Vagina (tissue), 2 donors: ENCODE measurements at regions not wholly inside any gene's neighbourhood (a gene's known extent, or its start where the extent isn't known, plus 50 kb on each side); places are given as distances from the start of the nearest gene placed in this dataset.

Source experiments
- DNase-seq, 2 donors: peaks; one replicate each; pipeline ENCODE4 v3.0.0-alpha.2; 2017; ENCODE audit errors: extremely low spot score in 2 of 2
- H3K27ac ChIP-seq: fragments of 200-600 bp; sonication (generic); one replicate; pipeline ENCODE4 v1.5.1; 2019
- H3K27me3 ChIP-seq: fragments of 200-600 bp; sonication (generic); one replicate; pipeline ENCODE4 v1.5.1; 2019
- H3K36me3 ChIP-seq, 2 donors: fragments of 200-600 bp; sonication (generic); one replicate each; pipeline ENCODE4 v1.5.1; 2017 to 2019
- H3K4me1 ChIP-seq: fragments of 200-600 bp; sonication (generic); one replicate; pipeline ENCODE4 v1.5.1; 2019
- H3K4me3 ChIP-seq, 2 donors: fragments of 200-600 bp; sonication (generic); 1 replicate in 1 of 2; 2 replicates in 1 of 2; pipeline ENCODE4 v1.5.1; 2016 to 2019
- H3K9me3 ChIP-seq: fragments of 200-600 bp; sonication (generic); one replicate; pipeline ENCODE4 v1.5.1; 2019
- POLR2A ChIP-seq, 2 donors: fragments of 450-650 bp; IDR thresholded peaks; one replicate each; pipeline ENCODE4 v1.6.1; 2017; ENCODE audit warnings: antibody characterized with exemption in 2 of 2, mild to moderate bottlenecking in 2 of 2, moderate library complexity in 2 of 2
- POLR2AphosphoS5 ChIP-seq, 2 donors: sonication (generic); formaldehyde crosslinking; IDR thresholded peaks; one replicate each; pipeline ENCODE4 v1.9.0; 2017; ENCODE audit warnings: antibody characterized with exemption in 2 of 2, mild to moderate bottlenecking in 2 of 2, low read depth in 1 of 2; ENCODE audit not compliant: insufficient read depth in 1 of 2
- intact Hi-C: fragments of 100-400 bp; cut with DNase I; formaldehyde crosslinking; loops from one replicate; pipeline ENCODE4 v1.15.1; 2023
- TF ChIP-seq, protein P1 (sequence below), 3 experiments: fragments of 450-650 bp in 2 of 3; fragments of 200-600 bp in 1 of 3; sonication (generic) in 1 of 3; IDR thresholded peaks; one replicate each; pipeline ENCODE4 v1.5.1; 2017 to 2019; ENCODE audit warnings: antibody characterized with exemption in 3 of 3, mild to moderate bottlenecking in 2 of 3, moderate library complexity in 2 of 3

DNA sequence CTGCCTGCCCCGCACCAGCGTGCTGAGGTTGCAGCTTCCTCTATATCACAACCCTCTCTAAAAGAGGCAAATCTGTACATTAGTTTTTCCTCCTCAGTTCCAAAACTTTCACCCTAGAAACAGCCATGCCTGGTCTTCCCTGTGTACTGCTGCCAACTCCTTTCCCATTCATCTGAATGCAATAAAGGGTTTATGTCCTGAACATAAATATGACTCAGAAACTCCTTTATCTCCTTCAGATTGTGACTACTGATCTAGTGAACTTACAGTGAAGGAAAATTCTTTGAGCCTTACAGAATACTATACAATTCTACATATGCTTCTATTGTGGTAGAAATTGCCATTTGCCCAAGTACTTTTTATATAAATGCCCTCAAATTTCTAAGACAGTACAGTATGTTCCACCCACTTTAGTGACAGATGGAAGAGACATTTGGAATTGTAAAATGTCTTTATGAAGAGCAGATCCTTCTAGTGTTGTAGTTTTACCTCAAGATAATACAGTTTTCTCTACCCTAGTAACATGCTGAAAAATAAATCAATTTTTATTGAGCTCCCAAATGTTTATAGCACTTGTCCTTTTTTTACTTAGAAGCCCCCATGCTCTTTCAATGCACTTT lies 345.1 kb upstream of the SNX7 start:
- intact Hi-C loops, result no loop called here
- TF ChIP-seq, protein P1, sequence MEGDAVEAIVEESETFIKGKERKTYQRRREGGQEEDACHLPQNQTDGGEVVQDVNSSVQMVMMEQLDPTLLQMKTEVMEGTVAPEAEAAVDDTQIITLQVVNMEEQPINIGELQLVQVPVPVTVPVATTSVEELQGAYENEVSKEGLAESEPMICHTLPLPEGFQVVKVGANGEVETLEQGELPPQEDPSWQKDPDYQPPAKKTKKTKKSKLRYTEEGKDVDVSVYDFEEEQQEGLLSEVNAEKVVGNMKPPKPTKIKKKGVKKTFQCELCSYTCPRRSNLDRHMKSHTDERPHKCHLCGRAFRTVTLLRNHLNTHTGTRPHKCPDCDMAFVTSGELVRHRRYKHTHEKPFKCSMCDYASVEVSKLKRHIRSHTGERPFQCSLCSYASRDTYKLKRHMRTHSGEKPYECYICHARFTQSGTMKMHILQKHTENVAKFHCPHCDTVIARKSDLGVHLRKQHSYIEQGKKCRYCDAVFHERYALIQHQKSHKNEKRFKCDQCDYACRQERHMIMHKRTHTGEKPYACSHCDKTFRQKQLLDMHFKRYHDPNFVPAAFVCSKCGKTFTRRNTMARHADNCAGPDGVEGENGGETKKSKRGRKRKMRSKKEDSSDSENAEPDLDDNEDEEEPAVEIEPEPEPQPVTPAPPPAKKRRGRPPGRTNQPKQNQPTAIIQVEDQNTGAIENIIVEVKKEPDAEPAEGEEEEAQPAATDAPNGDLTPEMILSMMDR (IDR thresholded peaks at IDR 0.05), result no peak
- TF ChIP-seq POLR2AphosphoS5 (IDR thresholded peaks at IDR 0.05; ENCODE audit: insufficient read depth in 1 of 2, low read depth in 1 of 2), result no peak
- no peak for TF ChIP-seq POLR2A (IDR thresholded peaks at IDR 0.05)
- Histone ChIP-seq H3K4me3 (no peak overlapping the region), H3K9me3 (no peaks in the 10 kb centered on the region), H3K27ac (no peak overlapping the region), H3K27me3 (no peaks in the 10 kb centered on the region), H3K4me1 (no peaks in the 10 kb centered on the region), H3K36me3 (no peaks in the 10 kb centered on the region)
- no peak for DNase-seq

DNA sequence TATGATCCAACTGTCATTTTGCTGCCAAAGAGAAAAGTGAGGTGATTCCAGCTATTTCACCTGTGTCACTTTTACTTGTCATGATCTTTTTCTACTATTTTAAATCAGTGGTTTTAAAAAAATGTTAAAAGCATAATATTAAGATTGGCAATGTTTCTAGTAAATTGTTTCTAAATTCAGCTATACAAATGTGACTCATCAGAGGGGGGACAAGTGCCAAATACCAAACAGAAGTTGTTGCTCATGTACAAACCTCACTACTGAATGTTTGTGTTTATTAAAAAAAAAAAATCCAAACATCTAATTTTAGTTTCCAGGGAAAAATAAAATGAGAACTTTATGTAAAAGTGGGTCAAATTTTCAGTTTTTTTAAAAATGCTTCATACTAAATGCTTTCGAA lies 346.2 kb upstream of the SNX7 start:
- Histone ChIP-seq H3K9me3 (no peaks in the 10 kb centered on the region), H3K27me3 (no peaks in the 10 kb centered on the region), H3K4me3 (no peak overlapping the region), H3K36me3 (no peaks in the 10 kb centered on the region), H3K4me1 (no peaks in the 10 kb centered on the region), H3K27ac (no peak overlapping the region)
- TF ChIP-seq, protein P1 (IDR thresholded peaks at IDR 0.05), result no peak
- no peak for TF ChIP-seq POLR2AphosphoS5 (IDR thresholded peaks at IDR 0.05; ENCODE audit: insufficient read depth in 1 of 2, low read depth in 1 of 2)
- no peak for TF ChIP-seq POLR2A (IDR thresholded peaks at IDR 0.05)
- intact Hi-C loops, result no loop called here
- no peak for DNase-seq

DNA sequence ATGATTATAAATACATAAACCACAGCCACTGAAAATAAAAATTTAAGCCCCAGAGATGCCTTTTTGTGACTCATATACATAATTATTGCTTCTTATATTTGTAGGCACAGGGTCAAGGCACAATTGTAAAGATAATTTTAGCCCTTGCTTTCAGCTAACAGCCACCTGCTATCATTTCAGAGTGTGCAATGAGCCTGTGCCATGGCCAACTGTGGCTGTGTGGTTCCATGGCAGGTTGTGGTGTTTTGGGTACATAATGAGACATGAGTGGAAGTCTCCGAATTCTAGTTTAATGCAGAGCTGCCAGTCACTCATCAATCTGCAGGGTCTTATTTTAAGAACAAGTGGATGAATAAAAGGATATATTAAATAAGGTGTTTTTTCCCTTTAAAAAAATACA lies 346.9 kb upstream of the SNX7 start:
- intact Hi-C loops, result no loop called here
- Histone ChIP-seq H3K4me1 (no peaks in the 10 kb centered on the region), H3K27me3 (no peaks in the 10 kb centered on the region), H3K4me3 (no peak overlapping the region), H3K27ac (no peak overlapping the region), H3K9me3 (no peaks in the 10 kb centered on the region), H3K36me3 (no peaks in the 10 kb centered on the region)
- DNase-seq, result no peak
- TF ChIP-seq, protein P1 (IDR thresholded peaks at IDR 0.05), result no peak

DNA sequence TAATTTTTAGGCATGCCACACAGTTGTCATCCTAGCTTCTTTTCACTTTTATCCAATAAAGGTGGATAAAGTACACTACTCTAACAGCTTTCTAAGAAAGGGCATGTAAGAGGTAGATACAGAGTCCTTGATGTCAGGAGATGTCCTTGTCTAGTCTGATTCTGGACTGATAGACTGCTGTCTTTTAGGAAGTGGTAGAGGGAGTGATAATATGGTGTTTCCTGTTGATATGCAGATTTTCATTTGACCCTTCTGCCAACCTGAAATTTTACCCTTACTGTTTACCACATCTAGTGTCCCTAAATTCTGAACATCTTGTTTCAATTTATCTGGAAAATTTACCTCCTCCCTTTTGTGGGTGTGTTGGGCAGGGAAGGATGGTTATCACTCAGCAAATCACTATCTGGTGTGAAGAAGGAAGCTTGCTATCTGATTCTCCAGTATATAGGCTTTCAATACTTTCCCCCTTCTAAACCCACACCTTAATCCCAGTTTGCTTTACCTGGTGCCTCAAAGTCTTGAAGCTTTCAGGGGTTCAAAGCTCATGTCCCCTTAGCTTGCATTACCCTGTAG lies 354.9 kb upstream of the SNX7 start:
- Histone ChIP-seq H3K36me3 (no peaks in the 10 kb centered on the region), H3K9me3 (no peaks in the 10 kb centered on the region), H3K27me3 (no peaks in the 10 kb centered on the region), H3K4me3 (no peak overlapping the region), H3K27ac (no peak overlapping the region), H3K4me1 (no peaks in the 10 kb centered on the region)
- TF ChIP-seq POLR2A (IDR thresholded peaks at IDR 0.05), result no peak
- TF ChIP-seq, protein P1 (IDR thresholded peaks at IDR 0.05), result no peak
- no peak for TF ChIP-seq POLR2AphosphoS5 (IDR thresholded peaks at IDR 0.05; ENCODE audit: insufficient read depth in 1 of 2, low read depth in 1 of 2)
- DNase-seq, result no peak
- intact Hi-C loops, result no loop called here

DNA sequence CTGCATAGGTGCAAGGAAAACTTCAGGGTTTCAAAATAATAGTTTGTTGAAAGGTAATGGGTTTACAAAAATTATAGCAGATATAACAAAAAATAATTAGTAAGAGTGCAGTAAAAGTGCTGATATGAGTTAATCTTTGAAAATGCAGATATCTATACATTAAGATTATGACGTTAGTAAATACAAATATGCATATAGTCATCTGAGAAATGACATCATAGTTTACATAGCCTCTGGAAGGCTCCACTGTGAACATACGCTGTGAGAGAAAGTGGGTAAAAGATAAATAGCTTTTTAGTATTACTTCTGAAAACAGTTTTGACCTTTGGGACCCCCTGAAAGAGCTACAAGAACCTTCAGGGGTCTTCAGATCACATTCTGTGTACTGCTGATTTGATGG lies 356.2 kb upstream of the SNX7 start:
- H3K4me3 ChIP-seq, result no peak overlapping the region
- TF ChIP-seq POLR2A (IDR thresholded peaks at IDR 0.05), result no peak
- TF ChIP-seq, protein P1 (IDR thresholded peaks at IDR 0.05), result no peak
- no peak for TF ChIP-seq POLR2AphosphoS5 (IDR thresholded peaks at IDR 0.05; ENCODE audit: insufficient read depth in 1 of 2, low read depth in 1 of 2)
- DNase-seq, result no peak
- H3K4me1 ChIP-seq, result no peaks in the 10 kb centered on the region
- intact Hi-C loops, result no loop called here
- H3K36me3 ChIP-seq, result no peaks in the 10 kb centered on the region
- no peaks in the 10 kb centered on the region for H3K9me3 ChIP-seq
- H3K27me3 ChIP-seq, result no peaks in the 10 kb centered on the region
- no peak overlapping the region for H3K27ac ChIP-seq
